T-helper 2 cell treated with Interferon-gamma antibody and Interleukin-4, amounts not matched to agents 5 μg/mL and 100 μg/mL, for 36 hours (primary cell): ENCODE measurements at regions not wholly inside any gene's neighbourhood (a gene's known extent, or its start where the extent isn't known, plus 50 kb on each side); places are given as distances from the start of the nearest gene placed in this dataset.

Source experiments
- DNase-seq: peaks from one replicate; pipeline ENCODE4 v3.0.0; 2021; ENCODE audit warnings: low spot score
- H3K27ac Mint-ChIP-seq: one replicate; pipeline ENCODE4 v1.8.0; 2021; ENCODE audit warnings: mild to moderate bottlenecking, mixed read lengths
- H3K27me3 Mint-ChIP-seq: one replicate; pipeline ENCODE4 v1.8.0; 2021; ENCODE audit warnings: low read depth, mixed read lengths
- H3K36me3 Mint-ChIP-seq: one replicate; pipeline ENCODE4 v1.8.0; 2021; ENCODE audit warnings: low read depth, mixed read lengths
- H3K4me1 Mint-ChIP-seq: one replicate; pipeline ENCODE4 v1.8.0; 2021; ENCODE audit warnings: low read depth, mixed read lengths
- H3K4me3 Mint-ChIP-seq: one replicate; pipeline ENCODE4 v1.8.0; 2022; ENCODE audit warnings: mild to moderate bottlenecking, moderate library complexity, mixed read lengths
- H3K9me3 Mint-ChIP-seq: one replicate; pipeline ENCODE4 v1.8.0; 2021; ENCODE audit warnings: mixed read lengths

DNA sequence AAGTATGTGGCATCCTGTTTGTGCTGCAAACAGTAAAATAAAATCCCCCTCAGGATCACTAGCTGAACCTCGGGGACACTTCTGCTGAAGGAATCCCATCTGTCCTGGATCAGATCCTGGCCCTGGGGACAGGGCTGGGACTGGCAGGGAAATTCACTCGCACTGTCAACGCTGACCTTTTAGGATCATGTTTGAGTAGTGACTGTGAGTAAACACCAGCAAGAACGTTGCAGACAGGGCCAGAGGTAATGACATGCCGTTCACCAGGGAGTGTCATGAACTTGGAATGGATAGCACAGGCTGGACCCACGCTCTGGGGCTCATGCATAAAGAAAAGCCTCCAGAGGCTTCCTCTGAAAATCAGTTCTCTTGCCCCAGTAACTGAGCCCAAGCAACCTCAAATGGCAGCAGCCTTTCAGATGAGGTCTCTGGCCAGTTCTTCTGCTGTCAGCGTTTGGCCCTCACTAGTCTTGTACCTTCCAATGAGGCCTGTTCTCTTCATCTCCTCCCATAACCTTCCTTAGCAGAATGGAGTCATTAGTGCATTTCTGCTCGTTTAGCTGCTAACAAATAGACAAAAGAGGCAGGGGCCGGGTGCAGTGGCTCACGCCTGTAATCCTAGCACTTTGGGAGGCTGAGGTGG lies 51.0 kb upstream of the BARX2 start:
- no peaks in the 10 kb centered on the region for H3K4me1 Mint-ChIP-seq
- no peak for DNase-seq
- peaks cover 6% of the 10 kb centered on the region for H3K27me3 Mint-ChIP-seq
- H3K36me3 Mint-ChIP-seq = no peaks in the 10 kb centered on the region
- H3K27ac Mint-ChIP-seq = no peak overlapping the region
- H3K9me3 Mint-ChIP-seq = no peaks in the 10 kb centered on the region
- no peak overlapping the region for H3K4me3 Mint-ChIP-seq

DNA sequence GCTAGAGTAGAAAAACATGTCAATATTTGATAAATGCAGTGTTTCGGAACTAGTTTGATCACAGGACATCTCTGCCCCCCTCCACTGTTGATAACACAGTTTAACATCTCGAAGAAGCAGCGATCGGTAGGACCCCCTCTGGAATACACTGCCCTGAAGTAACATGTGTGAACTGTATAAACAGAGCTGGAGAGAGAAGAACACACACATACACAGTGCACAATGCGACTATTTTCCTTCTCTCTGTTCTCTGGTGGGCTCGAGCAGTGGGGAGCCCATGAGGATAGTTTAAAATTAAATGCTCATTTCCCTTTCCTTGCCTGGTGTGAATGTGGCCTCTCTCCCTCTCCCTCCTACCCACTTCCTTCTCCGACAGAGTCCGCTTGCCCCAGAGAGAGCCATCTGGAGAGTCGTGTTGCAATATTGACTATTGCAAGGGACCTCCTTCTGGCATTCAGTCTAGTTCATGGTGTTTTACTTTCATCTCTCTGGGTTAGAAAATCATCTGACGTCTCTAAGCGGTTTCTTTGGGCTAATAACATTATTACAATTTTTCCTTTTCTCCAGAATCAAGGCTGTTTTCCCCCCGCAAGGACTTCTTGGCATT lies 51.6 kb upstream of the BARX2 start:
- no peaks in the 10 kb centered on the region for H3K36me3 Mint-ChIP-seq
- H3K4me1 Mint-ChIP-seq = no peaks in the 10 kb centered on the region
- no peak overlapping the region for H3K4me3 Mint-ChIP-seq
- DNase-seq = no peak
- H3K9me3 Mint-ChIP-seq = no peaks in the 10 kb centered on the region
- peaks cover 9% of the 10 kb centered on the region for H3K27me3 Mint-ChIP-seq
- no peak overlapping the region for H3K27ac Mint-ChIP-seq

DNA sequence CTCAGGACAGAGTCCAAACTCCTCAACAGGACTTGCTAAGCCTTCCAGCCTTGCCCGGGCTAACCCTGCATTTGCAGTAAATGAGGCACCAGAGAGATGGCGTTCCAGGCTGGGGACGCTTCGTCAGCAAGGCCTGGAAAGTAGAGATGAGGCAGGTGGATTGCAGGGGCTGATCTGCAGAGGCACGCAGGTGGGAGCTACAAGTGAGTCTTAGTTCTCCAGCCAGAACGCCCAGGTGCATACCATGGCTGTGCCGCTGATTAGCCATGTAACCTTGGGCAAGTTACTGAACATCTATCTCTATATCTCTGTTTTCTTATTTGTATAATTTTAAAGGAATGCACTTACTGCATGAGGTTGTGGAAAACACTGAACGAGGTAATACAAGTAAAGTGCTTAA lies 52.7 kb upstream of the BARX2 start:
- H3K4me1 Mint-ChIP-seq = no peaks in the 10 kb centered on the region
- DNase-seq = no peak
- H3K9me3 Mint-ChIP-seq = no peaks in the 10 kb centered on the region
- H3K36me3 Mint-ChIP-seq = no peaks in the 10 kb centered on the region
- no peak overlapping the region for H3K4me3 Mint-ChIP-seq
- peaks cover 6% of the 10 kb centered on the region for H3K27me3 Mint-ChIP-seq
- H3K27ac Mint-ChIP-seq = no peak overlapping the region

DNA sequence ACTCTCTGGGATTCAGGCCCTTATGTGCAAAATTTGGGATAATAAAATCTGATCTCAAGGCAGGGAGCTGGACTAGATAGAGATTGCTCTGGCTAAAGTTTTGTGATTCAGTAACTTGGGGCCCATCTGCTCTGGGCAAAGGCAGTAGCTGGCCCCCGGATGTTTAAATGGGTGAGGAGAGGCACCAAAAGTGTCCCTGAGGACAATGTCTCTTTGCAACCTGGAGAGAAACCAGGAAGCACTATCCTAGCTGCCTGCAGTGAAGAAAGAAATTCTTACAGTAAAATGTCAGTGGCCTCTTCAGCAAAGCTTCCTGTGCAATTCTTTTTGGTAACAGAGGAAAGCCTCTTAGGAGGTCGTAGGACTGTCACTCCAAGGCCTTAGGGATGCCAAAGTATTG lies 54.6 kb upstream of the BARX2 start:
- H3K4me1 Mint-ChIP-seq = no peaks in the 10 kb centered on the region
- DNase-seq = no peak
- no peaks in the 10 kb centered on the region for H3K36me3 Mint-ChIP-seq
- no peak overlapping the region for H3K4me3 Mint-ChIP-seq
- H3K9me3 Mint-ChIP-seq = no peaks in the 10 kb centered on the region
- no peak overlapping the region for H3K27ac Mint-ChIP-seq
- peaks cover 6% of the 10 kb centered on the region for H3K27me3 Mint-ChIP-seq

DNA sequence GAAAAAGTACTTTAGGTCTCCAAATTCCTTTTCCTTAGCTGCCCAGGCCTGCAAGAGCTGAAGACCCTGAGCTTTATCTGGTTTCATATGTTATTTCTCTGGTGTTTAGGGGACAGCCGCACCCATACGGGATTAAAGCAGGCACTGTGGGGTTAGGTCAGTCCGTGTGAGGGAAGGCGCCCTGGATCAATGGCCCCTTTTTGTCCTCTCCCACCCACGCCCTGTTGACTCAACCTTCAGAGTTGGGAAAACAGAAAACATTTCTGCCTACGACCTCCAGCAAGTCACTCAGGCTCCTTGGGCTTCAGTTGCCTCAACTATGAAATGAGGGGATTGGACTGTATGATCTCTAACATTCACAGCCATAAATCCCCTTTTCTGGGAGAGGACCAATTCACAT lies 55.2 kb upstream of the BARX2 start:
- Mint-ChIP-seq H3K27me3 (peaks cover 6% of the 10 kb centered on the region), H3K9me3 (no peaks in the 10 kb centered on the region), H3K36me3 (no peaks in the 10 kb centered on the region), H3K4me3 (no peak overlapping the region), H3K4me1 (no peaks in the 10 kb centered on the region), H3K27ac (no peak overlapping the region)
- no peak for DNase-seq

DNA sequence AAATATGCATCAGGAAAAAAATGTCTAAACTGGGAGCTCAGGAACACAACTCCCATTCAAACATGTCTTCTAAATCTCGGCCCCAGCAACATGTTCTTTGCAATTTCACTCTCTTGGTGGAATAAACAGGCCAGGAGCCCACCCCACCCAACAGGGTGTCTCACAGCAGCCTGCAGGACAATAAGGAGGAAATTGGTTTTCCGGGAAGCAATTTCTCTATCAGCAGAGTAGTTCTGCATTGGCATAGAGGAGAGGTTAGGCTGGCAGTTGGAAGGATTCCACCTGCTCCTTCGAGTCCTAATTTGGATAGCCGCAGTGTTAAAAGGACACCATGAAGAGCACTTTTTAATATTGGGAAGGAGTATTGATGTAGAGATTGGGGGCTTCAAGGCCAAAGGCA lies 55.9 kb upstream of the BARX2 start:
- H3K4me3 Mint-ChIP-seq = no peak overlapping the region
- peaks cover 6% of the 10 kb centered on the region for H3K27me3 Mint-ChIP-seq
- no peaks in the 10 kb centered on the region for H3K36me3 Mint-ChIP-seq
- no peaks in the 10 kb centered on the region for H3K9me3 Mint-ChIP-seq
- DNase-seq = no peak
- H3K4me1 Mint-ChIP-seq = no peaks in the 10 kb centered on the region
- no peak overlapping the region for H3K27ac Mint-ChIP-seq

DNA sequence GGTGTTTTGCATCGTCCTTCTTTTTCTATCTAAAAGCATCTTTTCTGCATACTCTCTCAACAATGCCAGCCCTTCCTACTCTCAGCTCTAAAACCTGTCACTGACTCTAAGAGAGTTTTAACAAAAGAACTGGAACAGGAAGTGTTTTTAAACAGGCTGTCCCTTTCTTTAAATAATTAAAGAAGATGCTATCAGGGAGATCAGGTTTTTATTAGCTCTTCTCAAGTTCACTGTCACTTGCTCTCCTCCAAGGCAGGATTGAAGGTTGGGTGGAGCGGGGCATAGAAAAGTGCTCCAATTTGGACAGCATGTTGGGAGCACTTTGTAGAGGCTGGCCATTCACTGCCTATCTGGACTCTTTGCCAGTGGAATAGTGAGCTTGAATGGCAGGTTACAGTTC lies 56.4 kb upstream of the BARX2 start:
- Mint-ChIP-seq H3K4me3 (no peak overlapping the region), H3K27me3 (peaks cover 6% of the 10 kb centered on the region), H3K9me3 (no peaks in the 10 kb centered on the region), H3K36me3 (no peaks in the 10 kb centered on the region), H3K4me1 (no peaks in the 10 kb centered on the region), H3K27ac (no peak overlapping the region)
- no peak for DNase-seq

DNA sequence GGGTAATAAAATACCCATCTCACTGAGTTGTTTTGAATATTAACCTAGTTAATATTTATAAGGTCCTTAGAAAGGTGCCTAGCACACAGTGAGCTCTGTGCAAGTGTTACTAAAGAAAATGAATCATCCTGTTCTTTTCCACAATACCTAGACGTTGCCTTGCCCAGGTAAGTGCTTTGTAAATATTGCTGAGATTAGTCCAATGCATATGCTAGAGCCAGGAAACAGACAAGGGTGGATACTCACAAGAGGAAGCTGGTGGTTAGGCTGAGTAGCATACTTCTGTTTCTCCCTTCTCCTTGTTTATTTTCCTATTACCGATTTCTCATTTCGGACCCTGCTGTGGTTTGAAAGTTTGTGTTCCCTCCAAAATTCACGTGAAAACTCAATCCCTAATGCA lies 58.1 kb upstream of the BARX2 start:
- Mint-ChIP-seq H3K27ac (no peak overlapping the region), H3K27me3 (peaks cover 6% of the 10 kb centered on the region), H3K9me3 (no peaks in the 10 kb centered on the region), H3K36me3 (no peaks in the 10 kb centered on the region), H3K4me3 (no peak overlapping the region), H3K4me1 (no peaks in the 10 kb centered on the region)
- DNase-seq = no peak

DNA sequence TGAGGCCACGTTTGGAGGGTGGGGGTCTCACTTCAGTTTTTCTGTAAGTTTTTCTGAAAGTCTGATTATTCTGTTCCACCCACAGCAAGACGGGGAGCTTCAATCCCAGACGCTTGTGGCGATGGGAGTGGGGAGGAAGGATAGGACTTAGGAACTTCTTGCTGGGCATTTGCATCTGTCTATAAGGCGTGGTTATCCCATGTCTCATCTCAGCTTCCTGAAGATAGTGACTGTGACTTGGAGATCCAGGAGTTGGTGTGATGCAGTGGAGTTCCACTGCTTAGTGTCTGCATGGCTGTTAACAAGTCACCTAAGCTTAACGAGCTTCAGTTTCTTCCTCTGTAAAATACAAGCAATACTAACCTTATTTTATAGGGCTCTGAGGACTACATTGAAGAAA lies 58.9 kb upstream of the BARX2 start:
- no peaks in the 10 kb centered on the region for H3K36me3 Mint-ChIP-seq
- no peak for DNase-seq
- no peaks in the 10 kb centered on the region for H3K9me3 Mint-ChIP-seq
- H3K27me3 Mint-ChIP-seq = peaks cover 6% of the 10 kb centered on the region
- H3K27ac Mint-ChIP-seq = no peak overlapping the region
- no peak overlapping the region for H3K4me3 Mint-ChIP-seq
- no peaks in the 10 kb centered on the region for H3K4me1 Mint-ChIP-seq

DNA sequence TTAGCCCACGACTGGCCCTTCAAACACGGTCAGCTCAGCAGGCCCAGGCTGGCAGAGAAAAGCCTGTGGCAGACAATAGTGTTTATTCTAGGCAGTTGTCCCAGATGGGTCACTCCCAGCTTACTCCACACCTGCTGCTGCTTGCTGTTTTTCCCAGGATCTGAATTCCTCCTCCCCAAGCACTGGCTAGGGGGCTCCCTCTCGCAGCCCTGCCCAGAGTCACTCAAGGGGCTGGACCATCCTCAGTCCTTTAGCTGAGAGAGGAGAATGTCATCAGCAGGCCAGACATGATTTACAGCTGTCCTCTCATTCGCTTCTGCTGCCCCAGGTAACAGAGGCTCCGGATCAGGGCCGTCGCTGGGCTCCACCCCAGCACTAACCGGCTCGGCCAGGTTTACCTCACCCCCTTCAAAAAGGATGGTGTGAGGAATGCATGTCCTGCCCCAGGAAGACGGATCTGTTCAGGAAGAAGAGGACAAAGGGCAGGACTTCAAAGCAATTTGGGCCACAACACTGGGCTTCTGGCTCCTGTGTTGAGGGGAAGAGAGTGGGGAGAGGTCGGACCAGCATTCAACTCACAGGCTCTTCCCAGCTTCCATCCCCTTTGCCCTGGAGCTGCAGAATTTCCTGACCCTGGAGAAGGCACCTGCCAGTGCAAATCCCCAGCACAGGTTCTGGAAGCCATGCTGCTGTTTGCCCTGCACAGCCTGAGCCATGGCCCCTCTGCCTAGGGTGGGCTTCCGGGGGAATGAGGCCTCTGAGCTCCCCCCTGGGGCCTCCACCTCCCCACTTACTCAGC lies 59.7 kb upstream of the BARX2 start:
- H3K27ac Mint-ChIP-seq = no peak overlapping the region
- DNase-seq = no peak
- peaks cover 6% of the 10 kb centered on the region for H3K27me3 Mint-ChIP-seq
- no peaks in the 10 kb centered on the region for H3K4me1 Mint-ChIP-seq
- no peaks in the 10 kb centered on the region for H3K36me3 Mint-ChIP-seq
- no peaks in the 10 kb centered on the region for H3K9me3 Mint-ChIP-seq
- no peak overlapping the region for H3K4me3 Mint-ChIP-seq

DNA sequence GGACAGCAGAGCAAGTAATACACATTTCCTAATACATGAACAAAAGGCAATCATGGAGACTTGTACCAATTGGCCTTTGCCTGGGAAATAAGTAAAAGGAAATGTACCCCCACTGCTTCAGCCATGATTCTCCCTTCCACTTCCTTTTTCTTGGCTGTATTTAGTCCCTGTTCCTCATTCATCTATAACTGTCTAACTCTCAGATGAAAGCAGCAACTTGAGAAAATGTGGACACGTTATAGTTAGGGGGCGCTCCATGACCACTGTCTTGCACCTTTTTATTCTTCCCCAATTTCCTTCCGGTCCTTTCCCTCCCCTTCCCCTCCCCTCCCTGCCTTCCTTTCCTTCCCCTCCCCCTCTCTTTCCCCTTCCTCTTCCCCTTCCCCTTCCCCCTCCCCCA lies 61.3 kb upstream of the BARX2 start:
- H3K27ac Mint-ChIP-seq = no peak overlapping the region
- H3K4me1 Mint-ChIP-seq = no peaks in the 10 kb centered on the region
- H3K27me3 Mint-ChIP-seq = peaks cover under 1% of the 10 kb centered on the region
- DNase-seq = no peak
- no peaks in the 10 kb centered on the region for H3K9me3 Mint-ChIP-seq
- no peaks in the 10 kb centered on the region for H3K36me3 Mint-ChIP-seq
- no peak overlapping the region for H3K4me3 Mint-ChIP-seq

DNA sequence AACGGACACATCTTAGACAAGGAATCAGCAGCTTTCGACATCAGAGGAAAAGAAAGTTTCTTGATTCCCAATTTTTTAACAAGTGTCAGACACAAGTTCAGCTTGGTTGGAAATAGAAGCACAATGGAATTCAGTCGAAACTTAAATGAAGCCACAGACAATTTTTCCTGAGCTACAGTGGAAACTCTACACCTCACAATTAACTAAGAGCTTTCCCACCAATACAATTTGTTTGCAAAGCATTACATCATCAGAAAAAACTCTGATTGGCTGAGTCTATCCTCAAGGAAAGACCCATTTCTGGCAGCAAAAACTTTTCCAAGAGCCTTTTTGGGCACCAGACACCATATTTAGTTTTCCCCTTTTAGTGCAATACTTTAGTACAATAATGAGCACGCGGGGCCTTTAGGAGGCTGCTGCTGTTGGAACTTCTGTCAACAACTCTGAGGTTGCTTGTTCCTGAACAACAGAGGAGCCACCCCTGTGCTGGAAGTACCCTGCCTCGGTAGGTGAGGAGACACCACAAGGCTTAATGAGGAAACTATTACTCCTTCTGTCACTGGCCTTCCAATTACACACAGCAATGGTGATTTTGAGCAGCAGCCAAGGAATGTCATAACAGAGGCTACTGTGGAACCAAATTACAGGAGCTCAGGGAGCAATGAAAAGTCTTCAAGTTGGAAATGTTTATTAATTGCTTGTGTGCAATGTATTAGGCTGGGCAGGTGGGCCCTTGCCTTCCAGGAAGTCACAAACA lies 61.9 kb upstream of the BARX2 start:
- no peak overlapping the region for H3K27ac Mint-ChIP-seq
- DNase-seq = no peak
- no peaks in the 10 kb centered on the region for H3K4me1 Mint-ChIP-seq
- no peaks in the 10 kb centered on the region for H3K36me3 Mint-ChIP-seq
- no peaks in the 10 kb centered on the region for H3K9me3 Mint-ChIP-seq
- H3K4me3 Mint-ChIP-seq = no peak overlapping the region
- no peaks in the 10 kb centered on the region for H3K27me3 Mint-ChIP-seq

DNA sequence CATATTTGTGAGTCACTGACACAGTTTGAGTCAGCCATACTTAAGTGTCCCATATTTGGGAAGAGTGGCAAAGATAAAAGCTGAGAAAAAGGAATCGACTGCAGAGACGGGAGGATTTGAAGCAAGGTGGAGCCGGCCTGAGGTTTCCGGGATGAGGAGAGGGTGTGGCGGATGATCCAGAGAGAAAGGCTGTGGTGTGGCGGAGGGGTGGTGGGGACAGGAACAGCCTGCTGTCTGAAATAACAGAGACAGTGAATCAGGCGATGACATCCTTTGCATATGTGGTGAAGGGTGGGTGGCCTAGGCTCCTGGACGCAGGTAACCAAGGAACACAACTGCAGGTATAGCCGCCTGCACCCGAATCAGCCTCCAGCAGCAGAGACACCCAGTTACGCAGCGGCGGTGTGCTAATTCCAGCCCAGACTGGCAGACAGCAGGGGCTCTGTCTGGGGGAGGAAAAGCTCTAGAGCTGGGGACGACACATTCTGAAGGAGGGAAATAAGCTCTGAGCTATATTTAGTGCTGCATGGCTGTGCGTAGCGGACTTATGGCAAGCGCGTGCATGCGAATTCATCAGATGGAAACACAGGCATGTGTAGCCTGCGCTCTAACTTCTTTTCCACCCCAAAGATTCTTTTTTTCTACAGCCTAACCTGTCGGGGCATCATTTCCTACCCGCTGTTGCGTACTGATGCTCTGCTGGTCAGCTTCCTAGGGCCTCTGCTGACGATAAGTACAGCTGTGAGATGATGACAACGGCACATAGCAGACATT lies 62.7 kb upstream of the BARX2 start:
- no peaks in the 10 kb centered on the region for H3K4me1 Mint-ChIP-seq
- no peak overlapping the region for H3K27ac Mint-ChIP-seq
- DNase-seq = no peak
- H3K9me3 Mint-ChIP-seq = no peaks in the 10 kb centered on the region
- H3K4me3 Mint-ChIP-seq = no peak overlapping the region
- H3K27me3 Mint-ChIP-seq = no peaks in the 10 kb centered on the region
- H3K36me3 Mint-ChIP-seq = no peaks in the 10 kb centered on the region
